HG02870 (cell line): ENCODE measurements at regions not wholly inside any gene's neighbourhood (a gene's known extent, or its start where the extent isn't known, plus 50 kb on each side); places are given as distances from the start of the nearest gene placed in this dataset.
"Not testable (repeated sequence)": the region's sequence is repeated elsewhere in the genome, so short reads cannot be mapped to it uniquely, and the experiment has no call there.

ENCODE experiments used
- ATAC-seq: cut with Tn5 transposase; IDR thresholded peaks from one replicate; pipeline ENCODE4 v1.9.1; 2021; ENCODE audit warnings: mild to moderate bottlenecking, moderate library complexity; ENCODE audit not compliant: unreplicated experiment

DNA sequence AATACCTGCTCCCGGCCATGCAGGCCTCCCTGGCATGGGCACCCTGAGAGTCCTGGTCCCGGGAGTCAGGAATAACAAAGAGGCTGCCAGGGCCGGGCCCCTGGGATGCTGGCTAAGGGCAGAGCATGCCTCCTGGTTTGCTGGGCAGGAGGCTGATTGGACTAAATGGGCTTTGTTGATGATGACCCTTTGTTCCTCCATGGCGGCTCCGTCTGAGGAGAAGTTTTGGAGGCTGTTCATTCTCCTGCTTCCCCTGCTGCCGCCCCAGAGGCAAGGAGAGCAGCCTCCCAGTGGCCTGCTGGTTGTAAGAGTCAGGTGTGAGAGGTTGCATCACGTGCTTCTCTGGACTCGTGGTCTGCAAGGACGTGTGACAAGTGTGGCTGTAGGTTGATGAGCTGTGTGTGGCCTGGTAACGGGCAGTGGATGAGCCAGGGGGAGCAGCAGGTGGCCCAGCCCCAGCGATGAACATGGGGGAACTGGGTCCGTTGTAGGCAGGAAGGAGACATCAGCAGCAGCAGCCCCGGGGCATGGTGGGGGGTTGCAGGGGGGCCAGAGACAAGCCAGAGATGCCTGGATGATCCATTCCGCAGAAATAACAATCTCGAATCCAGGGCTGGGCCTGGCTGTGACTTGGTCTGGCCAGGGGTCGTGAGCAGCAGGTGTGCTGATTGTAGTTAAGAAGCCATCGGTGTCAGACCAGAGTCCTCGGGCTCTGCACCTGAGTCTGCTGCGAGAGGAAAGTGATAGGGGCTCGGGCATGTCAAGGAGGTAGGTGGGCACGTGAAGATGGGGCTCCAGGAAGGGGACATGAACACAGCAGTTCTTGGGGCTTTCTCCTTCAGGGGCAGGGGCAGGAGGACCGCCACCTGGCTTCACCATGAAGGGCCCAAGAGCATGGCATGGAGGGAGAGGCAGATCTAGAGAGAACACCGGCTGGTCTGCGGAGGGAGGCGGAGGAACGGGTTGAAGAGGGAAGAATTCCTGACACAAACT lies 101.4 kb downstream of the TNFRSF13B start:
- no peak for ATAC-seq

DNA sequence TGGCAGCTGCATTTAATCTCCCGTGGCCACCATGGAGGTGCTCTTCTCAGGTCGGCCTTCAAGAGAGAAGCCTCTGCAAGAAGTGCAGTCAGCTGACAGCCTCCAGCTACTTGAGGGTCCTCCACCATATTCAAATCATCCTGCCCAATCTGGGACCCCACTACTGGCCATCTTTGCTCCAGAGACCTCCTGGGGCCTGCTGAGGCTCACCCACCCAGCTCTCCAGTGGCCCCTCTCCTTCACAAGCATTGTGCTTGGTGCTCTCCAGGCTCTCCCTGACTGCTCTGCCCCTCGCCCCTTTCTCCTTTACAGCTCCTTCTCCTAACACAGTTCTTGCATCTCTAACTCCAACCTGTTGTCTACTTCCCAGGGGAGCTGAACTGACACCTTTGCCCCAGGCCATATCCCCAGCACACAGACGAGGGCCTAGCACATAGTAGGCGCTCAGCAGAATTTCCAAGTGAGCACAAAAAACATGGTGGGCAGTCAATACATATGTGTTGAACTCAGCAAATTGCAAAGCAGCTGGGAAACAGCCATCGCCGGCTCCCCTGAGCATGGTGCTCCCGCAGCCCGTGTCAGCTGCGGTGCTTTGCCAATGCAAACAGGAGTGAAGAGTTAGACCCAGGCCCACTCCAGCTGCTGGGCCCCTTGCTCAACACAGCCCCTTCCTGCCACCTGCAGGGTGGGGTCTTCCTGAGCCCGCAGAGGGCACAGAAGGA lies 102.2 kb downstream of the TNFRSF13B start:
- not testable (repeated sequence) for ATAC-seq

DNA sequence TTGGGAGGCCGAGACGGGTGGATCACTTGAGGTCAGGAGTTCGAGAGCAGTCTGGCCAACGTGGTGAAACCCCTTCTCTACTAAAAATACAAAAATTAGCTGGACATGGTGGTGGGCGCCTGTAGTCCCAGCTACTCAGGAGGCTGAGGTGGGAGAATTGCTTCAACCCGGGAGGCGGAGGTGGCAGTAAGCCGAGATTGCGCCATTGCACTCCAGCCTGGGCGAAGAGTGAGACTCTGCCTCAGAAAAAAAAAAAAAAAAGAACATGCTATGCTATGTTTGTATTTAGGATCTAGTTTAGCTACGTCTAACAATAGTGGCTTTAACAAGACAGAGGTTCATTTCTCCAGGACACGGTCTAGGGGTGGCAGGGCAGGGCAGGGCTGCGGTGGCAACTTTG lies 103.3 kb downstream of the TNFRSF13B start:
- not testable (repeated sequence) for ATAC-seq

DNA sequence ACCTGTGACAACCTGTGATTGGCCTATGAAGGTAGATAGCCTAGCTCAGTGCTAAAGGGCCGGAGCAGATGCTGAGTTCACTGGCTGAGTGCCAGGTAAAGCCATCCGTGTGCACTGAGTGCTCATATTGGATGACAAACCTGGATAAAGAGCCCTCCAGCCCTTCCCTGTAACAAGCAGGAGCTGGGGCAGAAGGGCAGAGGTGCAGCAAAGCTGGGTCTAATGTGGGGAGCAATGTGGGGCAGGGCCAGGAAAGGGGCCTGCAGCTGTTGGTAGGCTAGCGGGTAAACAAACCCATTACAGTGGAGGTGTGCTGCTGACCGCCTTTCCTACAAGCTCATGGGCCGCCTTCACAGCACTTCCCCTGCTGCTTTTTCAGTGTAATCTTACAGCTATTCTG lies 104.4 kb downstream of the TNFRSF13B start:
- ATAC-seq = not testable (repeated sequence)

DNA sequence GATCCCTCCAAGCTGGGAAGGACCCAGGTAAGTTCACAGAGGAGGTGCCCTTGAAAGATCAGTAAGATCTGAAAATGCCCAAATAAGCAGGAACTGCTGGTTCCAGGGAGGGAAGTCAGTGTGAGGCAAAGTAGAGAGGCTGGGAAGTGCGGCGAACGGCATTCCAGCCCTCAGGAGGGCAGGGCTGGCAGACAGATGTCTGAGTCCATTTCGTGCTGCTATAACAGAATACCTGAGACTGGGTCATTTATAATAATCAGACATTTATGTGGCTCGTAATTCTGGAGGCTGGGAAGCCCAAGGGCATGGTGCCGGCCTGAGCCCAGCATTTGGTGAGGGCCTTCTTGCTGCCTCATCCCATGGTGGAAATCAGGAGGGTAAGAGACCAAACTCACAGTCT lies 105.1 kb downstream of the TNFRSF13B start:
- not testable (repeated sequence) for ATAC-seq

DNA sequence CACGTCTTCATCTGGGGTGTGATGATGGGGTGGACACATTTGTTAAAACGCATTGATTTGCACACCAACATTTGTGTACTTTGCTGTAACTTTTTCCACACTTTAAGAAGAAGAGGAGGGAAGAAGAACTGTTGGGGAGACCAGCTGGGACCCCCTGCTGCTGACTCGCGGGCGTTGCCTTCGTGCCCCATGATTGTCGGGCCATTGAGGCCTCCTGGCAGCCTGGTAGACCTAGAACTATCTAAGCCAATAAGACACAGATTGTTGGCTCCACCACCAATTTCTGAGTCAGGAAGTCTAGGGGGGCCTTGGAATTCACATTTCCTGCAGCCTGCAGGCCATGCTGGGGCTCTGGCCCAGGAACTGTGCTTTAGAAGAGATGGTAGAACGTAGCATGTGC lies 105.5 kb downstream of the TNFRSF13B start:
- no peak for ATAC-seq

DNA sequence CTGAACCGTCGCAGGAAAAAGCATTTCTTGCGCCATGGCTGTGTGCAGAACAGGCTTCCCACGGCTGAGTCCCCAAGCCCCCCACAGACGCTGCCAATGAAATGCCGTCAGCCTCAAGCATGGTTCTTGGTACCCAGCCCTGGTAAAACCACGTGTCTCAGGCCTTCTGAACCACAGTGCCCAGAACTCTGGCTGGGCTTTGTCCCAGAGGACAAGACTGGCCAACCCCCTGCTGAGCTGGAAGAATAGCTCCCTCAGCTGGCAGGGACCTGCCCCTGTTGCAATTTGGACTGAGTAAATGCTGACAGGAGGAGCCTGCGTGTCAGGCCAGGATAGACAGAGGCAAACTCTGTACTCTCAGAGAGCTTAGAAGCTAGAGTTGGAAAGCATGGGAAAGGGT lies 106.2 kb downstream of the TNFRSF13B start:
- not testable (repeated sequence) for ATAC-seq

DNA sequence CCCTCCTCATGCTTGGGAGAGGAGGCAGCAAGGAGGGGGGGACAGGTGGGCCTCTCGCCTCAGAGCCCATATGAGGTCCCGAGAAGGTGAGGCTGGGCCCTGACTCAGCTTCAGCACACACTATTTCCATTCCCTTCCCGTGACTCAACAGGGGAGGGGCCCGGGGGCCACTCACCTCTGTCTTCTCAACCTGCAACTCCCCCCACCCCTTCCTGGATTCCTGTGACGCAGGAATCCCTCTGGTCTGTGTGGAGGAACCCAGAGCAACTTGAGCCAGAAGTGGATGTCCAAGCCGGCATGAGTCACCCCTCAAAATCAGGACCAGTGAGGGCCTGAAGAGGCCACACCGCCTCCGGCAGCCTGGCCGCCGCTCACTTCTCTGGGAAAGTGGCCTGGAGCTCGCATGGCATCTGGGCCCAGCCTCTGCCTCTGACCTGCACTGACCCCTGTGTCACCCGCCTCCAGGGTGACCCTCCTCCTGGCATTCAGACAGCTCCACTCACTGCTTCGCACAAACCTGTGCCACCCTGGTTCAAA lies 106.8 kb downstream of the TNFRSF13B start:
- ATAC-seq = not testable (repeated sequence)

DNA sequence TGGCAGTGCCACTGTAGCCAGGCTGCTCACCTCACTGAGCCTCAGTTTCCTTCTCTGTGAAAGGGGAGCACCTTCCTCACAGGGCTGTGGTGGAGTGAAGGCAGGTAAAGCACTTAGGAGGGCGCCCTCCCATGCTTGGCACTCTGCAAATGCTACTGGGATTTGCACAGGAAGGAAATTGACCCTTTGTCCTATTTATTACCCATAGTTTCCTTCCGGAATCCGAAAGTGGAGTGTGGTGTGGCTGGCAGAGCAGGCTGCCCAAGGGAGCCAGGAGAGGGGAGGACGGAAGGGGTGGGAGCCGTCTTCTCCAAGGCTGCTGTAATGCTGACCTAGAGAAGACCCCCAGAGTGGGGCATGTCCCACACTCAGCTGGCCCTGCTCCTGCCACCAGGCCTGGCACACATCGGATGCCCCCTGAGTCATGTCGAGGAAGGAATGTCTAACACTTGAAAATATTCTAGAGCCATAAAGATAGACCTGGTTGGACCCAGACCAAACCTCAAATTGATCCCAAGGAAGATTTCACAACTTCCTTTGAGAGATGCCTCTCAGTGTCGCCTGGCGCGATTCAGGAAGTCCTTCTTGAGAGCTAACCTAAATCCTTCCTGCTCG lies 107.3 kb downstream of the TNFRSF13B start:
- not testable (repeated sequence) for ATAC-seq

DNA sequence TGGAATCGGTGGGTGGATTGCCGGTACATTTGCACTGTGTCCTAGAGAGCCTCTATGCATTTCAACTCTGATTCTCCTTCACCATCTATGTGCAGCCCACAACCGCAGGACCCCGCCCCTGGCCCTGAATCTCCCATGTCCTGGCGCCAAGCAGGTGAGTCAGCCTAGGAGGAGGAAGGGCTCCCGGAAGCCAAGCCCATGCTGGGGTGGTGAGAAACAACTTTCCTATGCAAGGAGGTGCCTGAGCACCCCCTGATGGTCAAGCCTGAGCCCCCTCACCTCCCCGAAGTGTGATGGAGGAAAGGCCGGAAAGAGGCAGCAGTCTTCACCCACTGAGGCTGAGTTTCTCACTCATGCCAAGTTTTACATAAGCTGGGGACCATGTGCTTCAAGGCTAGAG lies 110.8 kb downstream of the TNFRSF13B start:
- not testable (repeated sequence) for ATAC-seq

DNA sequence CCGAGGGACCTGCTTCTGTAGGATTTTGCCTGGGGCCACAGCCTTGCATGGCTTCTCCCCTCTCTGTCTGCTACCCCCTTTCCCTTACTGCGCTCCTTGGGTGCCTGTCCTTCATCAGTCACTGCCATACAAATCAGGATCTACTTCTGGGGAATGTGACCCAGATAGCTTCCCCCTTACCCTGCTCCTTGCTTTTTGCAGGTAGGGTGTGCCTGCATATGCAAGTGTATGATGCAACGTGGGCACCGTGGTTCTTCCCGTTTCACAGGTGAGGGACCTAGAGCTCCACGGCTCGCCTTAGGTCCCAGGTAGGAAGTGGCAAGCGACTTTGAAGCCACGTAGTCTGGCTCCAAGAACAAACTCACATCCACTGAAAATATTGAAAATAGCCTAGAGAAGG lies 111.5 kb downstream of the TNFRSF13B start:
- not testable (repeated sequence) for ATAC-seq

DNA sequence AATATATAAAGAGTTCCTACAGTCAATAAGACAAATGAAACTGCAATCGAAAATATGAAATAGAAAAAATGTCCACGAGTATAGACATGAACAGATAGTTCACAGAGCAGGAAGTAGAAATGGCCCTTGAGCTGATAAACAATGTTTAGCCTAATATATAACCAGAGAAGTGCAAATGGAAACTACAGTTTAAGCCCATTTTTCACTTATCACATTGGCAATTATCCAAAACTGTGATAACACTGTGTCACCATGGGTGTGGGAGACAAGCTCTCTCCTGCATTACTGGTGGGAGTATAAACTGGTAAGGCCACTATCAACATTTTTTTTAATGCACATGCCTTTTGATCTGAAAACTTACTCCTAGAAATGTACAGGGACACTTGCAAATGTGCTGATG lies 112.4 kb downstream of the TNFRSF13B start:
- not testable (repeated sequence) for ATAC-seq

DNA sequence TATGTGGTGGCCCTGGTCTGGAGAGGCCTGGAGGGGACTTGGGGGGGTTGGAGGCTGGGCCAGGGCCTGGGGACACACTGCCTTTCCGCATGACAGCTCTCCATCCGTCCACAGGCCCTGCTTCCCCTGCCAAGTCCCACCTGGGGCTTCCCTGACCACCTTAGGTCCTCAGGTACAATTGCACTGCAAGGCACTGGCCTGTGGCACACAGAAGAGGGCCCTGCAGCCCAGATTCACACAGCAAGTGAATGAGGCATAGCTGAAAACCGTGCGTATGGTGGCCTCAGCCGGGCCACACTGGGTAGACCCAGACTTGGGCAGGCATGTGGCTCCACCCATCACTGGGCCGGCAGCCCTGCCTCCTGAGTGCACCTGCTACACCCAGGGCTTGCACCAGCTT lies 114.2 kb downstream of the TNFRSF13B start:
- ATAC-seq = not testable (repeated sequence)

DNA sequence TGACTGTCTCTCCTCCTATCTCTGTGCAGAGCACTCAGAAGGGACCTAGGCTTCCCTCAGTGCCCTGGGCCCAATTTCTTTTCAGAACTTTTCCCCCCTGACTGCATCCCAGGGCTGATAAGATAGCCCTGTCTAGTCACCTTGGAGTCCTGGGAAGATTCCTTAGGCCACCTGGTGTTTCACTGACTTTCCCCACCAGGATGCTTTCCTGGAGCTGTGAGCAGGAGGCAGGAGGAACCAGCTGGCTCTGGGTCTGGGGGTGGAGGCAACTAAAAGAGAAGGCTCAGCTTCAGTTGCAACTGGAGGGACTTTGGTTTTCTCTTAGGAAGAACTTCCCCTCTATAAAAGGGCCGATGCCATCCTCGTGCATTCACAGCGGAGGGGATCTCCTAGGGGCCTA lies 115.1 kb downstream of the TNFRSF13B start:
- ATAC-seq = not testable (repeated sequence)

DNA sequence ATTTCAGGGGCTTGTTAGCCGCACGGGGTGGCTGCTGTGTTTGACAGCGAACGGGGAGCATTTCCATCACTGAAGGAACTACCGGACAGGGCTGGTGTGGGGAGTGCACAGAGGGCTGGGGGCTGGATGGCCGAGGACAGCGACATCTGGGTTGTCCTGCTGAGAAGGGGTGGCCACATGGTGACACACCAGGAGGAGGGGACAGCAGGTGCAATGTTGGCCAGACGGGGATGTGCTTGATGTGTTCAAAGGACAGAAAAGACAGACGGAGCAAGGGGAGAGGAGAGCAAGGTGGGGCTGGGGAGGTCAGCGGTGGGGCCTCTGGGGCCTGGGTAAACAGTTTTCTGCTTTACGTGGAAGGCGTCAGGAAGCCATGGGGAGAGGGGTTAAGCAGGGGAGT lies 115.7 kb downstream of the TNFRSF13B start:
- ATAC-seq = not testable (repeated sequence)

DNA sequence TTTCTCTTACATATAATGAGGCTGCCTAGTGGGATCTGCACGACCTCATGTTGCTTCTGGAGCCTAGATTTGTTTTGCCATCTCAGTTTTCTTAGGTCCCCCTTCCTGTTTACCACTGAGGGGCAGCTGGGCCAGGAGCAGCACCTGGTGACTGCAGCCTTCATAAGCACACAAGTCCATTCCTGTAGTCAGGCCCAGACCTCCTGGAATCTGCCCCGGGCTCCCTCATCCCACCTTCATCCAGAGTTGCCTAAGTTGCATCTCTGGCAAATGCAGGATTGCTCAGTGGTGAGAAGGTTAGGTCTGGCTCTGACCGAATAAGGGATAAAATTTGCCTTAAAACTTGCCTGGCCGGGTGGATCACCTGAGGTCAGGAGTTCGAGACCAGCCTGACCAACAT lies 117.3 kb downstream of the TNFRSF13B start:
- not testable (repeated sequence) for ATAC-seq

DNA sequence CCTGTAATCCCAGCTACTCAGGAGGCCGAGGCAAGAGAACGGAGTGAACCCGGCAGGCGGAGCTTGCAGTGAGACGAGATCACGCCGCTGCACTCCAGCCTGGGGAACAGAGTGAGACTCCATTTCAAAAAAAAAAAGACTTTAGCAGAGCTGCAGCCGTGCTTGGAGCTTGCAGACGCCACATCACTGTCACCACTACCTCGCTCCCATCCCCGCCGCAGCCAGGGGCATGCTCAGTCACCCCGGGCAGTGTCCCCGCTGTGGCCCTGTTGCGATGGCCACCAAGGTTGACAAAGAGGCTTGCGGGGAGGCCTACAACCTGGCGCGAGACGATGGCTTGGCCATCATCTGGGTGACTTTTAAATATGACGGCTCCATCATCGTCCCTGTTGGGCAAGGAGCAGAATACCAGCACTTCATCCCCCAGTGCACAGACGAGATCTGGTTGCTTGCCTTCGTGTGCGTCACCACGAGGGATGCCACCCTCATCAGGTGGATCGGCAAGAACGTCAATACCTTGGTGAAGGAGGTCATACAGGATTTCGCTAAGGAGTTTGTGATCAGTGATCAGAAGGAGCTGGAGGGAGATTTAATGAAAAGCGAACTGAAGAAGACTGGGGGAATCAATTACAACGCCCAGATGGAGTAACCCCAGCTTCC lies 118.1 kb downstream of the TNFRSF13B start:
- ATAC-seq = no peak

DNA sequence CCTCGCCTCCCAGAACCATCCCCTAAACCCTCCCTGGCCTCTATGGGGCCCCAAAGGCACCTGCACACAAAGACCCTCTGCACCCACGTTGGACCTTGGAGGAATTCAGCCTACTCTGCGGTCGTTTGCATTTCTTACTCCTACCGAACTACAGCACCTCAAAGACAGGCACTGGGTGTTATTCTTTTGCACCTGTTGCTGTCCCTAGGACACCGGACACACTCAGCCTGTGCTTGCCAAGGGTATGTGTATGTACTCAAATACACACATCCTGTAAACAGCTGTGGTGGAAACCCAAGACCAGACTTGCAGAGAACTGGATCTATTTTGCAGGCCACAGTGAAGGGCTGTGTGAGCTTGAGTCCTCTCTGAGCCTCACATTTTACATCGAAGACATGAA lies 122.1 kb downstream of the TNFRSF13B start:
- ATAC-seq = not testable (repeated sequence)

DNA sequence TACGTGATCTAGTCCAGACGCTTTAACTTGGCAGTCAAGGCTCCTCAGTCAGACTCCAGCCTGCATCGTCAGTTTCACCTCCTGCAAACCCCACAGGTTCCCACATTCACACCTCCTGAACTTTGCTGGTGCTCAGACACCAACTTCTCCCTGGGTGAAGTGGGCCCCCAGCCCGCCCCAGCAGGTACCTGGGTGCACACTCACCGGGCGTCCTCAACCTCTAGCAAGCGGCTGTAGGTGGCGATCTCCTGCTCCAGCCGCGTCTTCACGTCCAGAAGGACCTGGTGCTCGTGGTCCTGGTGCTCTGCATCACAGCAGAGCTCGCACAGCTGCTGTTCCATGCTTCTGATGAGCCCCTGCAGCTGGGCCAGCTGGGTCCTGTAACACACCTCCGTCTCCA lies 122.9 kb downstream of the TNFRSF13B start:
- ATAC-seq = not testable (repeated sequence)

DNA sequence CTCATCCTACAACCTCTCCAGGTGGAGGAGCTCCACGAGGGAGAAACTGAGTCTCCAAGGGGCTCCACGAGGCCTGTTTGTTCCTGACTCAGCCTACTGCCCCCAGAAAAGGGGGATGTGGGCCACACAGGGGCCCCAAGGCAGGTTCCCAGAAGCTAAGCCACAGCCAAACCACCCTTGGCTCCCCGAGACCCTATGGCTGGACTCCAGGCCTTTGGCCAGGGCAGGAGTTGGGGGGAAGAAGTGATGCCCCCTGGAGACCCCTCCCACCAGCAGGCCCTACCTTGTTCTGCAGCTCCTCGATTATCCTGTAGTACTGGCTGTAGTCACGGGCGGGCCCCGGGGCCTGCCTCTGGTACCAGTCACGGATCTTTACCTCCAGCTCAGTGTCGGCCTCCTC lies 126.8 kb downstream of the TNFRSF13B start:
- not testable (repeated sequence) for ATAC-seq
